OCI-LY7 (cell line): ENCODE measurements at regions not wholly inside any gene's neighbourhood (a gene's known extent, or its start where the extent isn't known, plus 50 kb on each side); places are given as distances from the start of the nearest gene placed in this dataset.

Experiments used
- CTCF ChIP-seq: fragments of 200-600 bp; sonication (generic); conservative IDR thresholded peaks from 2 replicates; pipeline ENCODE4 v1.5.1; 2014; ENCODE audit warnings: mild to moderate bottlenecking, antibody characterized with exemption, low read length, moderate library complexity, mixed read lengths
- EZH2phosphoT487 ChIP-seq: fragments of 200-600 bp; sonication (generic); IDR thresholded peaks from 2 replicates; pipeline ENCODE4 v1.6.1; 2018; ENCODE audit warnings: low read depth, borderline replicate concordance, mild to moderate bottlenecking, mixed run types, antibody characterized with exemption, low read length, moderate library complexity, mixed read lengths

- TF ChIP-seq CTCF (no peak), EZH2phosphoT487 (no peak)
Observed at GRCh38 chr10:28120795-28121194, 121.9 kb upstream of the ODAD2 start.
